Peyer's patch (tissue), 4 donors: ENCODE measurements at regions not wholly inside any gene's neighbourhood (a gene's known extent, or its start where the extent isn't known, plus 50 kb on each side); places are given as distances from the start of the nearest gene placed in this dataset.

Experiments used
- DNase-seq, 3 donors: peaks; one replicate each; pipeline ENCODE4 v3.0.0-alpha.2; 2017 to 2019
- H3K27ac ChIP-seq, 4 donors: fragments of 200-600 bp; sonication (generic); one replicate each; pipeline ENCODE4 v1.5.1; 2016 to 2019
- H3K27me3 ChIP-seq, 2 donors: fragments of 200-600 bp; sonication (generic); one replicate each; pipeline ENCODE4 v1.5.1; 2019
- H3K36me3 ChIP-seq, 3 donors: fragments of 200-600 bp; sonication (generic); one replicate each; pipeline ENCODE4 v1.5.1; 2016 to 2019
- H3K4me1 ChIP-seq, 4 donors: fragments of 200-600 bp; sonication (generic); one replicate each; pipeline ENCODE4 v1.5.1; 2016 to 2019
- H3K4me3 ChIP-seq, 4 donors: fragments of 200-600 bp; sonication (generic); 1 replicate in 3 of 4; 2 replicates in 1 of 4; pipeline ENCODE4 v1.5.1; 2016 to 2019; ENCODE audit warnings: mild to moderate bottlenecking in 1 of 4
- H3K9me3 ChIP-seq, 4 donors: fragments of 200-600 bp; sonication (generic); one replicate each; pipeline ENCODE4 v1.5.1; 2016 to 2019; ENCODE audit warnings: mild to moderate bottlenecking in 1 of 4
- POLR2A ChIP-seq, 2 donors: fragments of 450-650 bp; IDR thresholded peaks; one replicate each; pipeline ENCODE4 v1.5.1; 2017; ENCODE audit warnings: antibody characterized with exemption in 2 of 2, mild to moderate bottlenecking in 2 of 2, moderate library complexity in 2 of 2
- TF ChIP-seq, protein P1 (sequence below), 6 experiments: fragments of 450-650 bp in 4 of 6; fragments of 200-600 bp in 2 of 6; sonication (generic) in 1 of 6; IDR thresholded peaks; one replicate each; pipeline ENCODE4 v1.5.1; 2017 to 2019; ENCODE audit warnings: antibody characterized with exemption in 6 of 6, mild to moderate bottlenecking in 3 of 6, moderate library complexity in 1 of 6

DNA sequence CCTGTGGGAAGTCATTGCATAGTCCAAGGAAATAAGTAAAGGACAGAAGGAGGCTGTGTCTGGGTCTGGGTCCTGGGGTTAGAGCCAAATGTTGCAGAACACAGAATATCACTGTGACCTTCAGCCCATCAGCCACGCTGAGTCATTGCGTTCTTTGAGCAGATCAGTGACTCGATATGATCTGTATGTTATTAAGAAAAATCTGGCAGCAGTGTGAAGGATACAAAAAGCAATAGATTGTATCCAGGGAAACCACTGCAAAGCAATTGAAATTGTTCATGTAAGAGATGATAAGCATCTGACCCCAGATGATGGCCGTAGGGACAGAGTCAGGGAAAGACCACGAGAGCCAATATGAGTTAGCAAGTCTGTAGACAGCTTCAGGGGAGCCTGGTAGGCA, 1575.1 kb upstream of the SLC10A2 start:
- TF ChIP-seq, protein P1, sequence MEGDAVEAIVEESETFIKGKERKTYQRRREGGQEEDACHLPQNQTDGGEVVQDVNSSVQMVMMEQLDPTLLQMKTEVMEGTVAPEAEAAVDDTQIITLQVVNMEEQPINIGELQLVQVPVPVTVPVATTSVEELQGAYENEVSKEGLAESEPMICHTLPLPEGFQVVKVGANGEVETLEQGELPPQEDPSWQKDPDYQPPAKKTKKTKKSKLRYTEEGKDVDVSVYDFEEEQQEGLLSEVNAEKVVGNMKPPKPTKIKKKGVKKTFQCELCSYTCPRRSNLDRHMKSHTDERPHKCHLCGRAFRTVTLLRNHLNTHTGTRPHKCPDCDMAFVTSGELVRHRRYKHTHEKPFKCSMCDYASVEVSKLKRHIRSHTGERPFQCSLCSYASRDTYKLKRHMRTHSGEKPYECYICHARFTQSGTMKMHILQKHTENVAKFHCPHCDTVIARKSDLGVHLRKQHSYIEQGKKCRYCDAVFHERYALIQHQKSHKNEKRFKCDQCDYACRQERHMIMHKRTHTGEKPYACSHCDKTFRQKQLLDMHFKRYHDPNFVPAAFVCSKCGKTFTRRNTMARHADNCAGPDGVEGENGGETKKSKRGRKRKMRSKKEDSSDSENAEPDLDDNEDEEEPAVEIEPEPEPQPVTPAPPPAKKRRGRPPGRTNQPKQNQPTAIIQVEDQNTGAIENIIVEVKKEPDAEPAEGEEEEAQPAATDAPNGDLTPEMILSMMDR (IDR thresholded peaks at IDR 0.05) = no peak
- TF ChIP-seq POLR2A (IDR thresholded peaks at IDR 0.05) = no peak
- H3K4me3 ChIP-seq = no peak overlapping the region
- no peaks in the 10 kb centered on the region for H3K9me3 ChIP-seq
- no peak overlapping the region for H3K27ac ChIP-seq
- H3K4me1 ChIP-seq = no peaks in the 10 kb centered on the region
- no peaks in the 10 kb centered on the region for H3K36me3 ChIP-seq
- no peaks in the 10 kb centered on the region for H3K27me3 ChIP-seq
- DNase-seq = no peak

DNA sequence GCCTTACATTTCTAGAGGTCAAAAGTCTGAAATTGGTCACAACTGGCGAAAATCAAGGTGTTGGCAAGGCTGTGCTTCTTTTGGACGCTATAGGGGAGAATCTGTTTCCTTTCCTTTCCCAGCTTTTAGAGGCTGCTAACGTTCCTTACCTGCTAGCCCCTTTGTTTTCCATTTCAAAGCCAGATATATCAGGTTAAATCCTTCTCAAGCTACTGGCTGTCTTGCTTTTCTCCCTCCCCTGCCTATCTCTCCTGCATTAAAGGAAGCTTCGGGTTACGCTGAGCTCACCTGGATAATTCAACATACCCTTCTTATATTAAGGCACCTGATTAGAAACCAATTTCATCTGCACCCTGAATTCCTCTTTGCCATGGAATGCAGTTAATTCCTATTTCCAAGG, 1569.7 kb upstream of the SLC10A2 start:
- Histone ChIP-seq H3K4me1 (no peaks in the 10 kb centered on the region), H3K4me3 (no peak overlapping the region), H3K27me3 (no peaks in the 10 kb centered on the region), H3K9me3 (no peaks in the 10 kb centered on the region), H3K27ac (no peak overlapping the region), H3K36me3 (no peaks in the 10 kb centered on the region)
- TF ChIP-seq POLR2A (IDR thresholded peaks at IDR 0.05) = no peak
- TF ChIP-seq, protein P1 (IDR thresholded peaks at IDR 0.05) = no peak
- no peak for DNase-seq

DNA sequence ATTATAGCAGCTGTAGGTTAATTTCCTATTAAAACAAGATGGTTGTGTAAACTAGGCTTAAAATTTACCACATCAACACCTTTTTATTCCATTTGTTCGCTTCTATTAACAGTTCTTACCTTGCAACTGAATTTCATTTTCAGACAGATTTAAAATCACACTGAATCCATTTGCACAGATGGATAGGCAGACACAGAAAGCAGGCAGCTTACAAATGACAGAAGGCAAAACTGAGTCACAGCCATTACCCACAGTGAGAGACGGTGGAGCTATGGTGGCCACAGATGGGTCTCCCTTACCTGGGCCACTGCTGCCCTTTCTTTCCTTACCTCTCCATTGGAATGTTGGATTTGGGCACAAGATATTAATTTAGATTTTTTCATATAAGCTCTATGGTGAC, 1567.8 kb upstream of the SLC10A2 start:
- no peaks in the 10 kb centered on the region for H3K36me3 ChIP-seq
- no peak for TF ChIP-seq POLR2A (IDR thresholded peaks at IDR 0.05)
- TF ChIP-seq, protein P1 (IDR thresholded peaks at IDR 0.05) = no peak
- H3K27me3 ChIP-seq = no peaks in the 10 kb centered on the region

DNA sequence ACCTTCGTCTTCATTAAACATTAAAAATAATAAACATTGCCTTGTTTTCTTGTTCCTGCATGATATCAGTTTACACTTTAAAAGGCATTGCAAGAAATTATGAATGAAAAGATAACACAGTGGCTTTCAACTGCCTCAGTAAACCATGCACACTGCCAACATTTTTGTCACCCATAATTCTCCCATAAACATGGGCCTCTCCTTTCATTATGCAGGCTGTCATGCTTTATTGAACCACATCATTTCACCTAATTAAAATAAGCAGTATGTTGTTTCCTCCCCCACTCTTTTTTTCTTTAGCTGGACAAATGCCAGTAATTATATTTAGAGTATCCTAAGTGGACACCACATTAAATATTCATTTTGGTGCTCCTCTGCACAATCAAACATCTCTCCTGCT, 1566.5 kb upstream of the SLC10A2 start:
- no peaks in the 10 kb centered on the region for H3K4me1 ChIP-seq
- no peak overlapping the region for H3K4me3 ChIP-seq
- DNase-seq = no peak
- no peak overlapping the region for H3K27ac ChIP-seq
- H3K9me3 ChIP-seq = no peaks in the 10 kb centered on the region
- TF ChIP-seq, protein P1 (IDR thresholded peaks at IDR 0.05) = no peak
- TF ChIP-seq POLR2A (IDR thresholded peaks at IDR 0.05) = no peak
- no peaks in the 10 kb centered on the region for H3K27me3 ChIP-seq
- no peaks in the 10 kb centered on the region for H3K36me3 ChIP-seq

More for the DNA sequence above, 1567.8 kb upstream of the SLC10A2 start:
- H3K4me3 ChIP-seq = no peak overlapping the region
- H3K27ac ChIP-seq = no peak overlapping the region
- no peaks in the 10 kb centered on the region for H3K4me1 ChIP-seq
- H3K9me3 ChIP-seq = no peaks in the 10 kb centered on the region
- DNase-seq = no peak

DNA sequence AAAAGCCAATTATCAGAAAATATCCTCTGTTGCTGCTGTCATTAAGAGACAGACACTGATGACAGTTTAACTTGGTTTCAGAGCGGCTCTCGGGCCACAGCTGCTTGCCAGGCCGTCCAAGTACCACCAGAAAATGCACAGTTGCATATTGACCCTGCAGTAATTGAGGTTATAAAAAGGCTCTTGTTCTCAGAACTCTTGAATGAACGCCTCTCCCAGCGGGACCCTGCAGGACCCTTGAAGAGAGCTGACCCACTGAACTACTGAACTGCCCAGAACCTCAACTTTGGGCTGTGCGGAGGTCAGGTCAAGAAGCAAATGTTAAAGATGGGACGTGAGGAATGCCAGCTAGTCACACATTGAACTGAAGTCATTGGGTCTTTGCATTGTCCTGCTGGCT, 1559.0 kb upstream of the SLC10A2 start:
- no peak for TF ChIP-seq POLR2A (IDR thresholded peaks at IDR 0.05)
- TF ChIP-seq, protein P1 (IDR thresholded peaks at IDR 0.05) = no peak
- Histone ChIP-seq H3K4me3 (no peak overlapping the region), H3K36me3 (no peaks in the 10 kb centered on the region), H3K9me3 (no peaks in the 10 kb centered on the region), H3K27me3 (no peaks in the 10 kb centered on the region), H3K4me1 (no peaks in the 10 kb centered on the region), H3K27ac (no peak overlapping the region)
- DNase-seq = no peak

DNA sequence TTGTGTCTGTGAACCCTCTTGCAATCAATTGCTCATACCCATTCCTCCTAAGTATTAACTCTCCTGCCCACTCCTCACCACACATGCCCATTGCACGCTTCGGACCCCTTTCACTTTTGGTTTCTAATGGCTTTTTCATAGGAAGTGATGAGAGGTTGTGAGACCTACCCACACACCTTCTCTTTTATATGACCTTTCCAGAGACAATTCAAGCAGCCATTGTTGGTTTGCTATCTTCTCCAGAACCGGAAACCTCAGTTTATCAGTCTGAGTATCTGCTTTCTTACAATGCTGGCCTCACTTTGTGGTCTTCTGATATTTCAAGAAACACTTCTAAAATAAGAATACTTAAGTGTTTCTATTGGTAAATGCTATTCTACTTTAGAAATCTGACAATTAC, 1550.8 kb upstream of the SLC10A2 start:
- Histone ChIP-seq H3K36me3 (no peaks in the 10 kb centered on the region), H3K9me3 (no peaks in the 10 kb centered on the region), H3K4me3 (no peak overlapping the region), H3K27me3 (no peaks in the 10 kb centered on the region), H3K4me1 (no peaks in the 10 kb centered on the region), H3K27ac (no peak overlapping the region)
- no peak for DNase-seq
- TF ChIP-seq, protein P1 (IDR thresholded peaks at IDR 0.05) = no peak
- no peak for TF ChIP-seq POLR2A (IDR thresholded peaks at IDR 0.05)
